HG03135 (cell line): ENCODE measurements at regions not wholly inside any gene's neighbourhood (a gene's known extent, or its start where the extent isn't known, plus 50 kb on each side); places are given as distances from the start of the nearest gene placed in this dataset.
"Not testable (repeated sequence)": the region's sequence is repeated elsewhere in the genome, so short reads cannot be mapped to it uniquely, and the experiment has no call there.

Experiments used
- ATAC-seq: cut with Tn5 transposase; IDR thresholded peaks from one replicate; pipeline ENCODE4 v1.9.1; 2021; ENCODE audit warnings: mild to moderate bottlenecking, moderate library complexity; ENCODE audit not compliant: unreplicated experiment

- no peak for ATAC-seq
These were observed 157.5 kb upstream of the ATF7IP start for GRCh38 chr12:14207905-14208551.

- no peak for ATAC-seq
These were observed 153.5 kb upstream of the ATF7IP start for GRCh38 chr12:14211947-14212387.

- no peak for ATAC-seq
These were observed 151.9 kb upstream of the ATF7IP start for GRCh38 chr12:14213542-14213941.

- ATAC-seq, result no peak
These were observed 151.0 kb upstream of the ATF7IP start for GRCh38 chr12:14214495-14214894.

GRCh38 chr12:14215949-14216348, 149.5 kb upstream of the ATF7IP start:
- not testable (repeated sequence) for ATAC-seq

- ATAC-seq, result no peak
These were observed 148.8 kb upstream of the ATF7IP start for GRCh38 chr12:14216405-14217294.

GRCh38 chr12:14219156-14219555, 146.3 kb upstream of the ATF7IP start:
- ATAC-seq, result no peak

GRCh38 chr12:14219670-14220069, 145.8 kb upstream of the ATF7IP start:
- not testable (repeated sequence) for ATAC-seq

GRCh38 chr12:14225064-14225463, 140.4 kb upstream of the ATF7IP start:
- no peak for ATAC-seq

- ATAC-seq, result not testable (repeated sequence)
These were observed 130.3 kb upstream of the ATF7IP start for GRCh38 chr12:14235176-14235575.

- not testable (repeated sequence) for ATAC-seq
These were observed 128.8 kb upstream of the ATF7IP start for GRCh38 chr12:14236641-14237040.

- no peak for ATAC-seq
These were observed 127.2 kb upstream of the ATF7IP start for GRCh38 chr12:14238221-14238792.

GRCh38 chr12:14239350-14239934, 126.0 kb upstream of the ATF7IP start:
- ATAC-seq, result peak; percentile 75

- ATAC-seq, result peak; percentile 38
These were observed 125.3 kb upstream of the ATF7IP start for GRCh38 chr12:14239935-14240872.

GRCh38 chr12:14240873-14241220, 124.6 kb upstream of the ATF7IP start:
- ATAC-seq, result no peak

GRCh38 chr12:14242825-14243224, 122.7 kb upstream of the ATF7IP start:
- ATAC-seq, result not testable (repeated sequence)

- ATAC-seq, result no peak
These were observed 121.5 kb upstream of the ATF7IP start for GRCh38 chr12:14243941-14244340.

- ATAC-seq, result no peak
These were observed 120.4 kb upstream of the ATF7IP start for GRCh38 chr12:14244876-14245669.

GRCh38 chr12:14247166-14247565, 118.3 kb upstream of the ATF7IP start:
- ATAC-seq, result no peak

- no peak for ATAC-seq
These were observed 116.1 kb upstream of the ATF7IP start for GRCh38 chr12:14249368-14249767.
